ENCODE measurements at regions not wholly inside any gene's neighbourhood (a gene's known extent, or its start where the extent isn't known, plus 50 kb on each side); places are given as distances from the start of the nearest gene placed in this dataset.
A peak's percentile ranks its signal among the peaks of the same experiment; 100 is the strongest.

GRCh38 chr4:34649716-34650115, 1594.6 kb downstream of the ARAP2 start:
- in situ Hi-C loops (cut with HindIII; ENCODE audit: low sequenced_read_pairs), result no loop called here
- DNase-seq (ENCODE audit: low spot score), result no peak

DNA sequence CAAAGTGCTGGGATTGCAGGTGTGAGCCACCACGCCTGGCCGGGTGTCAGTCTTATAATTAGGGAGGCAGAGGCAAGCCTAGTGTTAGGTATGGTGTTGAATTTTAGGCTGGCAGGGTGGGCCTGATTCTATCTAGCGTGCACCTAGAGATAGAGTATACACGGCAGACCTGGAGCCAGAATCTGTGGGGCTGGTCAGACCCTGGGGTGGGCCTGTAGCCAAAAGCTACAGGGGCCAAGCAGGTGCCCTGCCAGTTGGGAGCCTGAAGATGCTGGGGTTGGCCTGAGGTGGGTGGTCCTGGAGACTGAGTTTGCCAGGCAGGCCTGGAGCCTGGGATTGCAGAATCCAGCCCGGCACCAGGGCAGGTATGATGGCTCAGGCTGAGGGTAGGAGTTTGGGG, 1580.3 kb downstream of the ARAP2 start:
- in situ Hi-C loops (cut with HindIII; ENCODE audit: low sequenced_read_pairs), result no loop called here
- no peak for DNase-seq (ENCODE audit: low spot score)

DNA sequence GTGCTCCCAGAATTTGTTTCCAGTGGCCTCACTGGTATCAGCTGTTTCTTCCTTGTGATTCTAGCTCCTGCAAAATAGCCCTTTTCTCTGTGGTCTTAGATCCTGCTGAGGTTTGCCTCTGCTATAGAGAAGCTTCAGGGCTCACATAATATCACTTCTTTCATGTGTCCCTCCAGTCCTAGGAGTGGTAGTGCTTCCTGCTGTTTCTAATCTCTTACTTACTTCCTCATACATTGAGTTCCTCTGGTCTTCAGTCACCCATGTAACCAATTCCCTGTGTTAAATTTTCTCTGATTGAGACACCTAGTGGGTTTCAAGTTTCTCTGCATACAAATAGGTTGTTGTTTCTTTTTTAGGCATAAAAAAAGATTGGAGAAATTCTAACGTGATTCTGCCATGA, 1567.9 kb downstream of the ARAP2 start:
- DNase-seq (ENCODE audit: low spot score), result no peak
- in situ Hi-C loops (cut with HindIII; ENCODE audit: low sequenced_read_pairs), result no loop called here

DNA sequence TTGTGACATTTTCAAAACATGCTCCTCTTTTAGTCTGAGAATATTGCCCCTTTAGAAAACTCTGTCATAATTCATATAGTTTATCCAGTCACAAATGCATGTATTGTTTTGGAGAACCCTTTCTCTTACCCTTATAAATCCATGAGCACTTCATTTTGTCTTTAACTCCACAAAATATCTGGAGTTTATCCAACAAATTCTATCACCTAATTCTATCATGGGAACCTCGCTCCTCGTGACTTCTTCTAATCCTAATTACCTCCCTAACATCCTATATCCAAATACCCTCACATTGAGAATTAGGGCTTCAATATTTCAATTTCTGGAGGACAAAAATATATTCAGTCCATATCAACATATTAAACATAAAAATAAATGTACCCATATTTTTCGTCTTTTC, 1565.9 kb downstream of the ARAP2 start:
- in situ Hi-C loops (cut with HindIII; ENCODE audit: low sequenced_read_pairs), result no loop called here
- no peak for DNase-seq (ENCODE audit: low spot score)

DNA sequence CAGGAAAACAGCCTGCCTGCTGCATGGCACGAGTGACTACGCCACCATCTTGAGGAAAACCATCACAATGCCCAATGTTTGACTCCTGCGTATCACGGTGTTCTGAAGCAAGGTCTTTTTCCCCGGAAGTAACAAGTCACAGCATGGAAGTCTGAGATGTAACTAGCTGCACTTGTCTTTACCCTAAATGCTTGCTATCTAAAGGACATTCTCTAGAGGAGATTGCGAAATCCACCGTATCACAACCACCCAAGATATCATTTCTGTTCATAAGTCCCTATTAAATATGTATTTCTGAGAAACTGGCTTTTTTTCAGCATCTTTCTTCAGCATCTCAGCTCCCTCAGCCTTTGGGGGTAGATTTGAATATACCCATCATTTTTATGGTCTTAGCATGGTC, 1565.1 kb downstream of the ARAP2 start:
- DNase-seq (ENCODE audit: low spot score), result no peak
- in situ Hi-C loops (cut with HindIII; ENCODE audit: low sequenced_read_pairs), result no loop called here

DNA sequence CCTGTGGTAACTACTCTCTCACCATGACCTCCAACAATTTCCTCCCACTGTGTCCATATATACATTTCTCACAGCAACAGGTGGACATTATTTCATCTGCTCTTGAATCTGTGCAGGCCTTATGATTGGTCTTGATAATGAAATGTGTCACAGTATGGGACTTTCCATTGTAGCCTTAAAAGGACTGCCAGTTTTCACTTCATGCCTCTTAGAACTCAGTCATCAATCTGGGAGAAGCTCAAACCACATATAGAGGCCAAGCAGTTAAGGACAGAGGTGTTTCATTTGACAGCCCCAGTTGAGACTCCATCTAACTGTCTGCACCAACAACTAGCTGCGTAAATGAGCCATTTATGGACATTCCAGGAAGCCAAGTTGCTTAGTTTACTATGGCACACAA, 1534.8 kb downstream of the ARAP2 start:
- in situ Hi-C loops (cut with HindIII; ENCODE audit: low sequenced_read_pairs), result no loop called here
- no peak for DNase-seq (ENCODE audit: low spot score)

DNA sequence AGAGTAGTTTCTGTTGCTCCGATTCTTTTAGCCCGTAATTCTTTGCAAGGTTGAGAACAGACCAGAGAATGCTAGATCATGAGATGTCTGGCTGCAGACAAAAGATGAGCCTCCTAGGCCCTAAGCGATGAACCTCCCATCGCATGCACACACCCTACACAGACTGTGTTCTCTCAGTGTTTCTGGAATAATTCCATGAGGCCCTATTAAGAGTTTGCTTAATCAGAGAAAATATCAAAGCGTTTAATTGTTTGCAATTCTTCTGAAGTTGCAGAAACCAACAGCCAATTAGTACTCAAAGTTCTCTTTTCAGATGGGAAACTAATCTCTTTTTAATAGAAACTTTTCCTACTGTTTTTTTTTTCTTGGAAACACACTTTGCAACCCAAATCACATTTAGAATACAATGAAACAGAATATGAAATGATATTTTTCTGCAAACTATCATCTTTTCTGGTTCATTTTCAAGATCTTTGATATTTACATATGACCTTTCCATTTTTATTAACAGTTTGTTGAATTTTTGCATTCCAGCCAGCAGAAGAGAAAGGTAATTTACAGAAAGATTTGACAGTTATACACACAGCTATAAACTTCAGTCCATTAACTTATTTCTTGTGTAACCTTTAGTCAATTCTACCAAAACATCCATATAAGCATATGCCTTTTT, 1525.6 kb downstream of the ARAP2 start:
- in situ Hi-C loops (cut with HindIII; ENCODE audit: low sequenced_read_pairs), result no loop called here
- no peak for DNase-seq (ENCODE audit: low spot score)

DNA sequence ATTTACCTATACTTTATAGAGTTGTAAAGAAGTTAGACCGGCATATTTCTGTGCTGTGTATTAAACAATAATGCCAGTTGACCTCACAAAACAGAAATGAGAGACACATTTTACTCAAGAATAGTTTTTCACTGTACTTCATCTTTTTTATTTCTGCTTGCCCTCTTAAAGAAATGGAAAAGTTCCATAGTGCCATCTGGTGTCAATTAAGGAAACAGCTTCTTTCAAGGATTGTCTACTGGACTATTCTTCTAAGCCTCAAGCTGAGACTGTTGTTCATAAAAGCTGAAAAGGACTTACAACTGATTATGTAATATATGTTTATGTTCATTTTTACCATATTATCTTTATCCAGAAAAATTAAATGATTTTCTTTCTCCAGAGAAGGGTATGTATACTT, 1523.7 kb downstream of the ARAP2 start:
- in situ Hi-C loops (cut with HindIII; ENCODE audit: low sequenced_read_pairs), result no loop called here
- peak; percentile 31 for DNase-seq (ENCODE audit: low spot score)

DNA sequence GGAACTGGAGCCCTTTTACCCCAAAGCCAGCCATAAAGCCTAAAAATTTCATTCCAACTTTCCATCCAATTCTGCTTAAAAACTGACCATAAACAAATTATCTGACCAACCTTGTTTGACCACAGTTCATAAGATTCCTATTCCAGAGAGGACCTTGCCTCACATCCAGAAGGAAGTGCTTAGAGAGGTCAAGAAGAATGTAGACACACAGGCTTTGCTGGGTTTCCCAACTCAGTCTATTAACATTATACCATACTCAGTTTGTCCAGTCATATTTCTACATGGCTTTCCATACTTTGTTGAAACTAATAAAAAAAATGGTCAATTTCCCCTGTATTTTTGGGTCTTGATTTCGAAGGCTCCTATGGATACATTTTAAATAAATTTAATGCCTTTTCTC, 1522.5 kb downstream of the ARAP2 start:
- no peak for DNase-seq (ENCODE audit: low spot score)
- in situ Hi-C loops (cut with HindIII; ENCODE audit: low sequenced_read_pairs), result no loop called here

GRCh38 chr4:34723605-34724004, 1520.7 kb downstream of the ARAP2 start:
- no peak for DNase-seq (ENCODE audit: low spot score)
- in situ Hi-C loops (cut with HindIII; ENCODE audit: low sequenced_read_pairs), result no loop called here

- in situ Hi-C loops (cut with HindIII; ENCODE audit: low sequenced_read_pairs), result no loop called here
- DNase-seq (ENCODE audit: low spot score), result no peak
These were observed 1519.8 kb downstream of the ARAP2 start for GRCh38 chr4:34724491-34724890.

DNA sequence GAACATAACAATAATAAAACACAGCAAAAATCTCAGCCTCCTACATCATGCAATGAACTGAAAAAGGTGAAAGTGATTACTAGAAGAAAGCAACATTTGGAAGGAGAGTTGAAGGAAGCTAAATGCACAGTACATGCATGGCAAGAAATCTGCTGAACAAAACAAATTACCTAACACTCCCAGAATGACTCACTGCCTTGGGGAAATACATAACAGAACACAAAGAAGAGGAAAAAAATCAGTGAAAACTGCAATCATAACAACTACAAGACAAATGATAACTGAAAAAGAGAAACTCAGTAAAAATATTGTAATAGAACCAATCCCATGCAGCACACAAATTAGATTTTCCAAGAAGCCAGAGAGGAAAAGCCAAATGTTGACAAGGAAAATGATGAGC, 1513.2 kb downstream of the ARAP2 start:
- no peak for DNase-seq (ENCODE audit: low spot score)
- in situ Hi-C loops (cut with HindIII; ENCODE audit: low sequenced_read_pairs), result no loop called here

DNA sequence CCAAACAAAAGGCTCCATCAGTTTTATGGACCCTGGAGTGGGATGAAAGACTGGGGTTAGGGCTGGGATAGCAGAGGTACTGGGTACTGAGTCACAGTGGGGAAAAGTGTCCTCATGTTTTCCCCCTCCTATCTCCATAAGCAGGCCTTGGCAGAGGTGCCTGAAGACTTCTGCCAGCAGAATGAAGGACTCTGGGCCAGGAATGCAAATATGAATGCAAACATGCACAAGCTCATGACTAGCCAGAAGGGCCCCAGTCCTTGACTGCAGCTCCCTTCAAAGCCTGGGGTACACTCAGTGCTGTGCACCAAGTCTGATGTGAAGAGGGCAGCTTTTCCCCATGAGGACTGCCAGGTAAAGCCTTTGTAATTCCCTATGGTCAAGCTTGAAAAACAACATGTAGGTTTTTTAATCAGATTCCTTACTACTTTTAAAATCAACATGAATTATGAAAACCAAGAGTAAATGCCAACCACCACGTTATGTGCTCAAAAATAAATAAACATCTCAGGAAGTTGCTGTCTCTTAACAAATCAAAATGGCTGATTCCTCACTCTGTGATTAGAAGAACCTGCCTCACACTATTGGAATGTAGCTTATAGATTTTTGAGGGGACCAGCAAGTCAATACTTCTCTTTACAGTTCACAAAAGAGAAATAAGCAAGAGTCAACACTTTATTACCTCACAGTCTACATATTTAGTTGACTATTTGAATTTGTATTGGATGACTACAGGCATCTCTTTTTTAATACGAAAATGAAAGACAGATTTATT, 1512.0 kb downstream of the ARAP2 start:
- in situ Hi-C loops (cut with HindIII; ENCODE audit: low sequenced_read_pairs), result no loop called here

GRCh38 chr4:34733185-34733941, 1511.0 kb downstream of the ARAP2 start:
- DNase-seq (ENCODE audit: low spot score), result peak; percentile 57
- in situ Hi-C loops (cut with HindIII; ENCODE audit: low sequenced_read_pairs), result no loop called here

More for the DNA sequence above, 1512.0 kb downstream of the ARAP2 start:
- DNase-seq (ENCODE audit: low spot score), result peak; percentile 12

DNA sequence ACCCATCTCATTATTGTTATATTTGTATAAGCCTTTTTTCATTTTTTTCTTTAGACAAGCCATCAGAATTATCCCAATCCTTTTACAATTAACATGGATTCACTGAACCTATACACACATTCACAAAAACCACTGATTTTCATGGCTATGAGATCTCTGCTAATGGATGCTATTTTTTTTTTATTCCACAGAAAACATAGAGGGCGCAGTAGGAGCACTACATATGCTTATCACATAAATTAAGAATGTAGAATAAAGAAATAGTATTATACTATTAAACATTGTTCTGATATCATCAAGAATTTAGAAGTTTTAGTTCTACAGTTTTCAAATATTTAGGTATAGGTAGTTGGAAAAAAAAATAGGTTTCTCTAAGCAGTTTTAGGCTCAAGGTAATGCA, 1477.4 kb downstream of the ARAP2 start:
- no peak for DNase-seq (ENCODE audit: low spot score)
- in situ Hi-C loops (cut with HindIII; ENCODE audit: low sequenced_read_pairs), result no loop called here

DNA sequence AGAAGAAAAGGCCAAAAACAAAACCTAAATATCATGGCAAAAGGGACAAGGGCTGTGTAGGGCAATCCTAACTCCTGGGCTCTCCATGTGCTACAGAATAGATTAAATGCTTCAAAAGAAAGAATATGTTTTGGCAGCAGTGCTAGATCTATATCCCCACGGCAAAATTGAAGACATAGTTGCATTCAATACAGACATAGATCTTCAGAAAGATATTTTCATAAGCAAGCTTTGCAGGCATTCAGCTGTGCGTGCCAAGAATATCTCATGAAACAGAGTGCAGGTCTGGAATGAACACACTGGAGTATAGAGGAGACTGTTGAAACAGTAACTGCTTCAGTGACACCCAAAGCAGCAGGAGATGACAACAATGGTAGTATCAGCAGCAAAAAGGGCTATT, 1476.9 kb downstream of the ARAP2 start:
- peak; percentile 21 for DNase-seq (ENCODE audit: low spot score)
- in situ Hi-C loops (cut with HindIII; ENCODE audit: low sequenced_read_pairs), result no loop called here

DNA sequence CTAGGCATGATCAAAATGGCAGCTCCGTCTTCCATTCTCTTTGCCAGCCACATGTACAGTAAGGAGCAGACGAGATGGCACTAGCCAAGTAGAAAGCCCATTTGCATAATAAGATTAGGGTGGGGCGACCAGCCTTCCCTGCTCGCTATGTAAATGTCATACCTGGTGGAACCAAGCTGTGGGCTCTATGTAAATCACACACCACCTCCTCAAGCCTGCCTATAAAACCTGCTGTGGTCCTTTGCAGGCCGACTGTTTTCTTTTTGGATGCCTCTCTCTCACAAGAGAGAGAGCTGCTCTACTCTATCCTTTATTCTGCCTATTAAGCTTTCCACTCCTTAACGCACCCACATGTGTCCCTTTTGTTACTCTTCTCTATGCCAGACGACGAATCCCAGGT, 1472.7 kb downstream of the ARAP2 start:
- in situ Hi-C loops (cut with HindIII; ENCODE audit: low sequenced_read_pairs), result no loop called here
- DNase-seq (ENCODE audit: low spot score), result no peak

- in situ Hi-C loops (cut with HindIII; ENCODE audit: low sequenced_read_pairs), result no loop called here
- DNase-seq (ENCODE audit: low spot score), result no peak
These were observed 1454.2 kb downstream of the ARAP2 start for GRCh38 chr4:34790131-34790530.

GRCh38 chr4:34791209-34791608, 1453.1 kb downstream of the ARAP2 start:
- no peak for DNase-seq (ENCODE audit: low spot score)
- in situ Hi-C loops (cut with HindIII; ENCODE audit: low sequenced_read_pairs), result no loop called here

GRCh38 chr4:34800953-34801352, 1443.4 kb downstream of the ARAP2 start:
- in situ Hi-C loops (cut with HindIII; ENCODE audit: low sequenced_read_pairs), result no loop called here
- DNase-seq (ENCODE audit: low spot score), result no peak

Data from G401 (cell line).